Smooth muscle cell (in vitro differentiated cells): ENCODE measurements at regions not wholly inside any gene's neighbourhood (a gene's known extent, or its start where the extent isn't known, plus 50 kb on each side); places are given as distances from the start of the nearest gene placed in this dataset.
A peak's percentile ranks its signal among the peaks of the same experiment; 100 is the strongest.

ENCODE experiments used
- DNase-seq: peaks from one replicate; lab custom pipeline; 2025; ENCODE audit not compliant: unreplicated experiment; lab: John Stamatoyannopoulos, UW
- H2AFZ ChIP-seq: fragments of 200-600 bp; sonication (generic); 2 replicates; pipeline ENCODE4 v1.6.0; 2016; ENCODE audit warnings: antibody characterized with exemption, low read depth, mild to moderate bottlenecking
- H3F3A ChIP-seq: fragments of 200-600 bp; sonication (generic); 2 replicates; pipeline ENCODE4 v1.6.0; 2017; ENCODE audit warnings: antibody characterized with exemption, low read depth
- H3K27ac ChIP-seq: fragments of 200-600 bp; sonication (generic); 2 replicates; pipeline ENCODE4 v1.5.1; 2016; ENCODE audit warnings: low read depth, mild to moderate bottlenecking
- H3K27me3 ChIP-seq: fragments of 200-600 bp; sonication (generic); 2 replicates; pipeline ENCODE4 v1.6.1; 2016; ENCODE audit warnings: low read depth, mild to moderate bottlenecking
- H3K36me3 ChIP-seq: fragments of 200-600 bp; sonication (generic); 2 replicates; pipeline ENCODE4 v1.5.1; 2016; ENCODE audit warnings: low read depth
- H3K4me1 ChIP-seq: fragments of 200-600 bp; sonication (generic); 2 replicates; pipeline ENCODE4 v1.5.1; 2016; ENCODE audit warnings: low read depth
- H3K4me2 ChIP-seq: fragments of 200-600 bp; sonication (generic); 2 replicates; pipeline ENCODE4 v1.6.0; 2016; ENCODE audit warnings: mild to moderate bottlenecking
- H3K4me3 ChIP-seq: fragments of 200-600 bp; sonication (generic); 2 replicates; pipeline ENCODE4 v1.5.1; 2016; ENCODE audit warnings: mild to moderate bottlenecking
- H3K79me2 ChIP-seq: fragments of 200-600 bp; sonication (generic); 2 replicates; pipeline ENCODE4 v1.6.0; 2016; ENCODE audit warnings: low read depth, mild to moderate bottlenecking
- H3K9ac ChIP-seq: fragments of 200-600 bp; sonication (generic); 2 replicates; pipeline ENCODE4 v1.6.0; 2016; ENCODE audit warnings: low read depth
- H3K9me3 ChIP-seq: fragments of 200-600 bp; sonication (generic); replicated peaks from 2 replicates; pipeline ENCODE4 v1.5.1; 2016; ENCODE audit warnings: low read depth
- H4K20me1 ChIP-seq: fragments of 200-600 bp; sonication (generic); 2 replicates; pipeline ENCODE4 v1.6.0; 2016; ENCODE audit warnings: low read depth
- CTCF ChIP-seq: fragments of 200-600 bp; sonication (generic); IDR thresholded peaks from 2 replicates; pipeline ENCODE4 v1.5.1; 2017; ENCODE audit warnings: borderline replicate concordance, mild to moderate bottlenecking, antibody characterized with exemption; ENCODE audit not compliant: insufficient read depth, poor library complexity, severe bottlenecking
- WGBS: methylation state at CpG from one replicate; pipeline ENCODE4 v1.1.7; 2016; ENCODE audit warnings: low lambda C conversion rate; 5-methylcytosine and 5-hydroxymethylcytosine counted together

- WGBS = 55% methylated on average over 2 of the region's 2 CpGs
- Histone ChIP-seq H4K20me1 (no peaks in the 10 kb centered on the region), H2AFZ (no peak overlapping the region), H3K9me3 (no peaks in the 10 kb centered on the region), H3K4me1 (no peaks in the 10 kb centered on the region), H3K36me3 (no peaks in the 10 kb centered on the region), H3K79me2 (no peaks in the 10 kb centered on the region), H3K9ac (no peak overlapping the region), H3K27ac (no peak overlapping the region), H3K4me2 (no peak overlapping the region), H3K27me3 (no peaks in the 10 kb centered on the region), H3K4me3 (no peak overlapping the region), H3F3A (no peaks in the 10 kb centered on the region)
- no peak for DNase-seq
- TF ChIP-seq CTCF = no peak
Measured at GRCh38 chrX:82973646-82974045, 534.4 kb upstream of the POU3F4 start.

- no peaks in the 10 kb centered on the region for H3F3A ChIP-seq
- TF ChIP-seq CTCF = no peak
- WGBS = 83% methylated on average over 1 of the region's 1 CpG
Measured at GRCh38 chrX:82998163-82998562, 509.9 kb upstream of the POU3F4 start.

GRCh38 chrX:83004012-83004411 is 504.1 kb upstream of the POU3F4 start:
- Histone ChIP-seq H3K27me3 (no peaks in the 10 kb centered on the region), H3K9ac (no peak overlapping the region), H3K79me2 (no peaks in the 10 kb centered on the region), H3F3A (no peaks in the 10 kb centered on the region), H3K9me3 (no peaks in the 10 kb centered on the region), H4K20me1 (no peaks in the 10 kb centered on the region), H3K4me3 (no peak overlapping the region), H3K4me1 (no peaks in the 10 kb centered on the region), H3K36me3 (no peaks in the 10 kb centered on the region), H2AFZ (no peak overlapping the region), H3K4me2 (no peak overlapping the region), H3K27ac (no peak overlapping the region)
- DNase-seq = no peak
- WGBS = 83% methylated on average over 1 of the region's 1 CpG
- TF ChIP-seq CTCF = no peak

More at GRCh38 chrX:82998163-82998562, 509.9 kb upstream of the POU3F4 start:
- DNase-seq = no peak
- no peak overlapping the region for H2AFZ ChIP-seq
- no peak overlapping the region for H3K9ac ChIP-seq
- H3K79me2 ChIP-seq = no peaks in the 10 kb centered on the region
- H3K9me3 ChIP-seq = no peaks in the 10 kb centered on the region
- no peaks in the 10 kb centered on the region for H4K20me1 ChIP-seq
- H3K4me3 ChIP-seq = no peak overlapping the region
- no peak overlapping the region for H3K27ac ChIP-seq
- no peak overlapping the region for H3K4me2 ChIP-seq
- H3K36me3 ChIP-seq = no peaks in the 10 kb centered on the region
- no peaks in the 10 kb centered on the region for H3K27me3 ChIP-seq
- no peaks in the 10 kb centered on the region for H3K4me1 ChIP-seq

GRCh38 chrX:83008415-83008814 is 499.7 kb upstream of the POU3F4 start:
- Histone ChIP-seq H3K4me1 (no peaks in the 10 kb centered on the region), H3K27me3 (no peaks in the 10 kb centered on the region), H3K4me3 (no peak overlapping the region), H3K27ac (no peak overlapping the region), H3K9ac (no peak overlapping the region), H4K20me1 (no peaks in the 10 kb centered on the region), H2AFZ (no peak overlapping the region), H3K4me2 (no peak overlapping the region), H3F3A (no peaks in the 10 kb centered on the region), H3K79me2 (no peaks in the 10 kb centered on the region), H3K36me3 (no peaks in the 10 kb centered on the region), H3K9me3 (no peaks in the 10 kb centered on the region)
- 62% methylated on average over 6 of the region's 6 CpGs for WGBS
- peak; percentile 42 for TF ChIP-seq CTCF
- no peak for DNase-seq
